ENCODE measurements at regions not wholly inside any gene's neighbourhood (a gene's known extent, or its start where the extent isn't known, plus 50 kb on each side); places are given as distances from the start of the nearest gene placed in this dataset.
"Not testable (repeated sequence)": the region's sequence is repeated elsewhere in the genome, so short reads cannot be mapped to it uniquely, and the experiment has no call there.

- DNase-seq (ENCODE audit: low spot score) = no peak
Measured at GRCh38 chr1:79207331-79207730, 200.8 kb upstream of the ADGRL4 start.

- no peak for DNase-seq (ENCODE audit: low spot score)
Measured at GRCh38 chr1:79204779-79205479, 198.4 kb upstream of the ADGRL4 start.

- DNase-seq (ENCODE audit: low spot score) = no peak
Measured at GRCh38 chr1:79198832-79199231, 192.3 kb upstream of the ADGRL4 start.

GRCh38 chr1:79197421-79197820 lies 190.9 kb upstream of the ADGRL4 start:
- no peak for DNase-seq (ENCODE audit: low spot score)

- peak; percentile 5 for DNase-seq (ENCODE audit: low spot score)
Measured at GRCh38 chr1:79196211-79196610, 189.7 kb upstream of the ADGRL4 start.

GRCh38 chr1:79193211-79194079 lies 186.9 kb upstream of the ADGRL4 start:
- DNase-seq (ENCODE audit: low spot score) = no peak

- DNase-seq (ENCODE audit: low spot score) = no peak
Measured at GRCh38 chr1:79190074-79190473, 183.5 kb upstream of the ADGRL4 start.

- no peak for DNase-seq (ENCODE audit: low spot score)
Measured at GRCh38 chr1:79188337-79188736, 181.8 kb upstream of the ADGRL4 start.

GRCh38 chr1:79186260-79186659 lies 179.7 kb upstream of the ADGRL4 start:
- DNase-seq (ENCODE audit: low spot score) = no peak

GRCh38 chr1:79177844-79178243 lies 171.3 kb upstream of the ADGRL4 start:
- DNase-seq (ENCODE audit: low spot score) = no peak

- no peak for DNase-seq (ENCODE audit: low spot score)
Measured at GRCh38 chr1:79161077-79161476, 154.5 kb upstream of the ADGRL4 start.

- DNase-seq (ENCODE audit: low spot score) = no peak
Measured at GRCh38 chr1:79155991-79156390, 149.5 kb upstream of the ADGRL4 start.

GRCh38 chr1:79151006-79151796 lies 144.7 kb upstream of the ADGRL4 start:
- DNase-seq (ENCODE audit: low spot score) = no peak

GRCh38 chr1:79150576-79150975 lies 144.0 kb upstream of the ADGRL4 start:
- no peak for DNase-seq (ENCODE audit: low spot score)

GRCh38 chr1:79138227-79138626 lies 131.7 kb upstream of the ADGRL4 start:
- DNase-seq (ENCODE audit: low spot score) = not testable (repeated sequence)

- DNase-seq (ENCODE audit: low spot score) = no peak
Measured at GRCh38 chr1:79133774-79134364, 127.3 kb upstream of the ADGRL4 start.

GRCh38 chr1:79131626-79132025 lies 125.1 kb upstream of the ADGRL4 start:
- DNase-seq (ENCODE audit: low spot score) = no peak

- no peak for DNase-seq (ENCODE audit: low spot score)
Measured at GRCh38 chr1:79129914-79130313, 123.4 kb upstream of the ADGRL4 start.

- peak; percentile 52 for DNase-seq (ENCODE audit: low spot score)
Measured at GRCh38 chr1:79128722-79129121, 122.2 kb upstream of the ADGRL4 start.

GRCh38 chr1:79124756-79125155 lies 118.2 kb upstream of the ADGRL4 start:
- DNase-seq (ENCODE audit: low spot score) = no peak

GRCh38 chr1:79122521-79122920 lies 116.0 kb upstream of the ADGRL4 start:
- no peak for DNase-seq (ENCODE audit: low spot score)

- DNase-seq (ENCODE audit: low spot score) = no peak
Measured at GRCh38 chr1:79117376-79117775, 110.8 kb upstream of the ADGRL4 start.

All from Ammon's horn (tissue), 1 donor.